Fibroblast of lung (primary cell): ENCODE measurements at regions not wholly inside any gene's neighbourhood (a gene's known extent, or its start where the extent isn't known, plus 50 kb on each side); places are given as distances from the start of the nearest gene placed in this dataset.

ENCODE experiments used
- DNase-seq, 2 donors: peaks; one replicate each; pipeline versions ENCODE4 v3.0.0 to v3.0.0-alpha.2; 2010; ENCODE audit warnings: low read depth in 2 of 2
- H2AFZ ChIP-seq: 2 replicates; pipeline ENCODE4 v1.5.1; 2012; ENCODE audit warnings: low read length, control low read depth, inconsistent platforms
- H3K27ac ChIP-seq: 2 replicates; pipeline ENCODE4 v1.5.1; 2011; ENCODE audit warnings: low read length, control low read depth; ENCODE audit not compliant: insufficient read depth
- H3K27me3 ChIP-seq: 2 replicates; pipeline ENCODE4 v1.5.1; 2011; ENCODE audit warnings: mild to moderate bottlenecking, low read length; ENCODE audit not compliant: control insufficient read depth, insufficient read depth
- H3K36me3 ChIP-seq: 2 replicates; pipeline ENCODE4 v1.5.1; 2011; ENCODE audit warnings: low read length; ENCODE audit not compliant: control insufficient read depth, insufficient read depth
- H3K4me1 ChIP-seq: 2 replicates; pipeline ENCODE4 v1.5.1; 2011; ENCODE audit warnings: low read length; ENCODE audit not compliant: control insufficient read depth, insufficient read depth; ENCODE audit errors: extremely low read depth
- H3K4me2 ChIP-seq: 2 replicates; pipeline ENCODE4 v1.5.1; 2011; ENCODE audit warnings: low read length, control low read depth; ENCODE audit not compliant: insufficient read depth; ENCODE audit errors: extremely low read depth
- H3K4me3 ChIP-seq, 4 experiments: fragments of 200-600 bp in 1 of 4; sonication (generic) in 1 of 4; replicated peaks in 1 of 4; 2 replicates each; pipeline ENCODE4 v1.5.1; 2011 to 2016; ENCODE audit warnings: low read length in 4 of 4, low read depth in 3 of 4, mild to moderate bottlenecking in 3 of 4, control low read depth in 2 of 4, inconsistent platforms in 1 of 4, mixed read lengths in 1 of 4; ENCODE audit not compliant: insufficient read depth in 1 of 4; ENCODE audit errors: control extremely low read depth in 1 of 4
- H3K79me2 ChIP-seq: 2 replicates; pipeline ENCODE4 v1.5.1; 2012; ENCODE audit warnings: mild to moderate bottlenecking, low read length, inconsistent platforms; ENCODE audit not compliant: control insufficient read depth, insufficient read depth
- H3K9ac ChIP-seq: 2 replicates; pipeline ENCODE4 v1.5.1; 2011; ENCODE audit warnings: mild to moderate bottlenecking, low read length, control low read depth; ENCODE audit not compliant: insufficient read depth
- H3K9me3 ChIP-seq: 2 replicates; pipeline ENCODE4 v1.5.1; 2012; ENCODE audit warnings: low read depth, low read length; ENCODE audit not compliant: control insufficient read depth, insufficient read depth
- H4K20me1 ChIP-seq: 2 replicates; pipeline ENCODE4 v1.5.1; 2011; ENCODE audit warnings: low read length; ENCODE audit not compliant: control insufficient read depth, insufficient read depth; ENCODE audit errors: extremely low read depth
- CTCF ChIP-seq, 2 donors: IDR thresholded peaks in 1 of 2; conservative IDR thresholded peaks in 1 of 2; 1 replicate in 1 of 2; 2 replicates in 1 of 2; pipeline ENCODE4 v1.5.1; 2011 to 2012; ENCODE audit warnings: low read length in 2 of 2, control low read depth in 1 of 2, inconsistent platforms in 1 of 2, low read depth in 1 of 2, mild to moderate bottlenecking in 1 of 2
- EZH2 ChIP-seq: IDR thresholded peaks from 2 replicates; pipeline ENCODE4 v1.5.1; 2012; ENCODE audit warnings: low read length, control low read depth, mild to moderate bottlenecking; ENCODE audit errors: missing control alignments

GRCh38 chr4:155523358-155523757 lies 143.3 kb upstream of the GUCY1A1 start:
- H3K9me3 ChIP-seq, result no peaks in the 10 kb centered on the region
- no peaks in the 10 kb centered on the region for H3K27me3 ChIP-seq
- H2AFZ ChIP-seq, result no peak overlapping the region
- no peaks in the 10 kb centered on the region for H3K36me3 ChIP-seq
- H4K20me1 ChIP-seq, result no peaks in the 10 kb centered on the region
- no peaks in the 10 kb centered on the region for H3K79me2 ChIP-seq
- no peak overlapping the region for H3K4me2 ChIP-seq
- no peak overlapping the region for H3K9ac ChIP-seq
- no peak overlapping the region for H3K27ac ChIP-seq
- TF ChIP-seq EZH2 (no peak), CTCF (conservative IDR thresholded peaks at IDR 0.05 in 1 of 2, IDR thresholded peaks at IDR 0.05 in 1 of 2; ENCODE audit: low read depth in 1 of 2, low read length in 2 of 2) (no peak)
- H3K4me1 ChIP-seq, result no peaks in the 10 kb centered on the region
- H3K4me3 ChIP-seq, result no peak overlapping the region
- DNase-seq, result no peak

- H3K4me2 ChIP-seq, result no peak overlapping the region
- no peaks in the 10 kb centered on the region for H3K4me1 ChIP-seq
- no peaks in the 10 kb centered on the region for H4K20me1 ChIP-seq
- H3K36me3 ChIP-seq, result no peaks in the 10 kb centered on the region
- H3K27me3 ChIP-seq, result no peaks in the 10 kb centered on the region
- TF ChIP-seq CTCF (conservative IDR thresholded peaks at IDR 0.05 in 1 of 2, IDR thresholded peaks at IDR 0.05 in 1 of 2; ENCODE audit: low read depth in 1 of 2, low read length in 2 of 2) (no peak), EZH2 (no peak)
- H2AFZ ChIP-seq, result no peak overlapping the region
- no peaks in the 10 kb centered on the region for H3K9me3 ChIP-seq
- H3K4me3 ChIP-seq, result no peak overlapping the region
- no peaks in the 10 kb centered on the region for H3K79me2 ChIP-seq
- DNase-seq, result peak; percentile 65 to 88
- H3K9ac ChIP-seq, result no peak overlapping the region
- no peak overlapping the region for H3K27ac ChIP-seq
Observed at GRCh38 chr4:155522201-155522600, 144.4 kb upstream of the GUCY1A1 start.

GRCh38 chr4:155521382-155521781 lies 144.6 kb upstream of the MAP9 start:
- H4K20me1 ChIP-seq, result no peaks in the 10 kb centered on the region
- DNase-seq, result no peak
- no peak for TF ChIP-seq EZH2
- TF ChIP-seq CTCF (conservative IDR thresholded peaks at IDR 0.05 in 1 of 2, IDR thresholded peaks at IDR 0.05 in 1 of 2; ENCODE audit: low read depth in 1 of 2, low read length in 2 of 2), result no peak
- no peaks in the 10 kb centered on the region for H3K9me3 ChIP-seq
- no peaks in the 10 kb centered on the region for H3K36me3 ChIP-seq
- no peaks in the 10 kb centered on the region for H3K27me3 ChIP-seq
- no peak overlapping the region for H3K27ac ChIP-seq
- H3K79me2 ChIP-seq, result no peaks in the 10 kb centered on the region
- H3K4me3 ChIP-seq, result no peak overlapping the region
- H3K4me2 ChIP-seq, result no peak overlapping the region
- H3K4me1 ChIP-seq, result no peaks in the 10 kb centered on the region
- H3K9ac ChIP-seq, result no peak overlapping the region
- H2AFZ ChIP-seq, result no peak overlapping the region
